HepG2 (cell line): ENCODE measurements at regions not wholly inside any gene's neighbourhood (a gene's known extent, or its start where the extent isn't known, plus 50 kb on each side); places are given as distances from the start of the nearest gene placed in this dataset.

Source experiments
- ATF3 ChIP-seq: sonication (generic); formaldehyde crosslinking; IDR thresholded peaks from 2 replicates; pipeline ENCODE4 v1.4.0; 2020; ENCODE audit warnings: missing genetic modification reagents
- EED ChIP-seq: sonication (generic); formaldehyde crosslinking; IDR thresholded peaks from 2 replicates; pipeline ENCODE4 v1.5.0; 2020; ENCODE audit warnings: mild to moderate bottlenecking, missing genetic modification reagents
- HBP1 ChIP-seq: IDR thresholded peaks from 2 replicates; pipeline ENCODE4 v1.6.1; 2016; ENCODE audit warnings: low read depth, control low read depth
- NFYB ChIP-seq: sonication (generic); formaldehyde crosslinking; IDR thresholded peaks from 2 replicates; pipeline ENCODE4 v1.4.0; 2020; ENCODE audit warnings: missing genetic modification reagents
- PAX8 ChIP-seq: sonication (generic); formaldehyde crosslinking; IDR thresholded peaks from 2 replicates; pipeline ENCODE4 v1.8.0; 2022; ENCODE audit warnings: mild to moderate bottlenecking, missing genetic modification reagents, borderline replicate concordance
- RORA ChIP-seq: sonication (generic); formaldehyde crosslinking; IDR thresholded peaks from 2 replicates; pipeline ENCODE4 v1.5.0; 2020; ENCODE audit warnings: mild to moderate bottlenecking, missing genetic modification reagents, moderate library complexity
- ZBTB42 ChIP-seq: sonication (generic); formaldehyde crosslinking; IDR thresholded peaks from 2 replicates; pipeline ENCODE4 v1.5.0; 2020; ENCODE audit warnings: mild to moderate bottlenecking, missing genetic modification reagents
- ZBTB7B ChIP-seq: sonication (generic); formaldehyde crosslinking; IDR thresholded peaks from 2 replicates; pipeline ENCODE4 v1.4.0; 2020; ENCODE audit warnings: missing genetic modification reagents
- ZGPAT ChIP-seq: IDR thresholded peaks from 2 replicates; pipeline ENCODE4 v1.6.1; 2016; ENCODE audit warnings: mild to moderate bottlenecking
- ZNF367 ChIP-seq: sonication (generic); formaldehyde crosslinking; IDR thresholded peaks from 2 replicates; pipeline ENCODE4 v1.4.0; 2020; ENCODE audit warnings: missing genetic modification reagents, borderline replicate concordance
- ZNF552 ChIP-seq: sonication (generic); formaldehyde crosslinking; IDR thresholded peaks from 2 replicates; pipeline ENCODE4 v1.9.0; 2022; ENCODE audit warnings: missing genetic modification reagents, mild to moderate bottlenecking, borderline replicate concordance
- TF ChIP-seq, protein P1 (sequence below): sonication (generic); formaldehyde crosslinking; IDR thresholded peaks from 2 replicates; pipeline ENCODE4 v1.4.0; 2020; ENCODE audit warnings: missing genetic modification reagents
- TF ChIP-seq, protein P2 (sequence below): sonication (generic); formaldehyde crosslinking; conservative IDR thresholded peaks from 2 replicates; pipeline ENCODE4 v1.8.1; 2023; ENCODE audit warnings: missing genetic modification reagents
- TF ChIP-seq, protein P3 (sequence below): sonication (generic); formaldehyde crosslinking; IDR thresholded peaks from 2 replicates; pipeline ENCODE4 v1.4.0; 2020; ENCODE audit warnings: missing genetic modification reagents, borderline replicate concordance
- TF ChIP-seq, protein P4 (sequence below): sonication (generic); formaldehyde crosslinking; IDR thresholded peaks from 2 replicates; pipeline ENCODE4 v1.4.0; 2020; ENCODE audit warnings: mild to moderate bottlenecking, missing genetic modification reagents

DNA sequence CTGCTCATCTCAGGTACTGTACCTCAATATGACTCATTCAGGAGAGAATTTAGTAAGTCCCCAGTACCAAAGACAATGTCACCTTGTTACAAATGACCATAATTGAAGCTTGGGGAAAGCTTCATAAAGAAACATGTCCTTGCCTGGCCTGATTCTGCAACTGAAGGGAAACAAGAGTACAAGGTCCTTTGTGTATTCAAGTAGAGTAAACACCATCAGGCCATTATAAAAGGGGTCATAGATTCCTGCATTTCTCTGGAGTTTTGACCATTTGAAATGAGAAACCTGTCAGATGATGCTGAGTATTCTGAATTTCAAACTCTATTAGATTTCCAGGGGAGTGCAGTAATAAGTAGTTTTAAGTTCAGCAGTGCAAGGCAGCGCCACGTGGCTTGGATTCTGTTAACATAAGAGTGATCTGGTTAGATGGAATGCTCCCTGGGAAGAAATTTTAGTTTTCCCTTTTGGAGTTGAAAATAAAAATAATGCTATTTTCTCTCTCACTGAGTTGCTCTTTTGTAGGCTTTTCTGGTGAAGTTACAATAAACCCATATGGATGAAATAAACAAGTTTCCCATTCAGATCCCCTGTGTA is 1054.3 kb downstream of the EPHA7 start (continued):
- TF ChIP-seq, protein P1, sequence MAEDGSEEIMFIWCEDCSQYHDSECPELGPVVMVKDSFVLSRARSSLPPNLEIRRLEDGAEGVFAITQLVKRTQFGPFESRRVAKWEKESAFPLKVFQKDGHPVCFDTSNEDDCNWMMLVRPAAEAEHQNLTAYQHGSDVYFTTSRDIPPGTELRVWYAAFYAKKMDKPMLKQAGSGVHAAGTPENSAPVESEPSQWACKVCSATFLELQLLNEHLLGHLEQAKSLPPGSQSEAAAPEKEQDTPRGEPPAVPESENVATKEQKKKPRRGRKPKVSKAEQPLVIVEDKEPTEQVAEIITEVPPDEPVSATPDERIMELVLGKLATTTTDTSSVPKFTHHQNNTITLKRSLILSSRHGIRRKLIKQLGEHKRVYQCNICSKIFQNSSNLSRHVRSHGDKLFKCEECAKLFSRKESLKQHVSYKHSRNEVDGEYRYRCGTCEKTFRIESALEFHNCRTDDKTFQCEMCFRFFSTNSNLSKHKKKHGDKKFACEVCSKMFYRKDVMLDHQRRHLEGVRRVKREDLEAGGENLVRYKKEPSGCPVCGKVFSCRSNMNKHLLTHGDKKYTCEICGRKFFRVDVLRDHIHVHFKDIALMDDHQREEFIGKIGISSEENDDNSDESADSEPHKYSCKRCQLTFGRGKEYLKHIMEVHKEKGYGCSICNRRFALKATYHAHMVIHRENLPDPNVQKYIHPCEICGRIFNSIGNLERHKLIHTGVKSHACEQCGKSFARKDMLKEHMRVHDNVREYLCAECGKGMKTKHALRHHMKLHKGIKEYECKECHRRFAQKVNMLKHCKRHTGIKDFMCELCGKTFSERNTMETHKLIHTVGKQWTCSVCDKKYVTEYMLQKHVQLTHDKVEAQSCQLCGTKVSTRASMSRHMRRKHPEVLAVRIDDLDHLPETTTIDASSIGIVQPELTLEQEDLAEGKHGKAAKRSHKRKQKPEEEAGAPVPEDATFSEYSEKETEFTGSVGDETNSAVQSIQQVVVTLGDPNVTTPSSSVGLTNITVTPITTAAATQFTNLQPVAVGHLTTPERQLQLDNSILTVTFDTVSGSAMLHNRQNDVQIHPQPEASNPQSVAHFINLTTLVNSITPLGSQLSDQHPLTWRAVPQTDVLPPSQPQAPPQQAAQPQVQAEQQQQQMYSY (CRISPR knock-in tag) = no peak
- TF ChIP-seq NFYB (CRISPR knock-in tag) = no peak
- TF ChIP-seq PAX8 (CRISPR knock-in tag) = no peak
- no peak for TF ChIP-seq EED (CRISPR knock-in tag)
- no peak for TF ChIP-seq ZBTB42 (CRISPR knock-in tag)
- TF ChIP-seq ZNF552 (CRISPR knock-in tag) = no peak
- TF ChIP-seq RORA (CRISPR knock-in tag) = no peak
- no peak for TF ChIP-seq HBP1 (CRISPR knock-in tag)
- TF ChIP-seq ZBTB7B (CRISPR knock-in tag) = no peak
- TF ChIP-seq, protein P2, sequence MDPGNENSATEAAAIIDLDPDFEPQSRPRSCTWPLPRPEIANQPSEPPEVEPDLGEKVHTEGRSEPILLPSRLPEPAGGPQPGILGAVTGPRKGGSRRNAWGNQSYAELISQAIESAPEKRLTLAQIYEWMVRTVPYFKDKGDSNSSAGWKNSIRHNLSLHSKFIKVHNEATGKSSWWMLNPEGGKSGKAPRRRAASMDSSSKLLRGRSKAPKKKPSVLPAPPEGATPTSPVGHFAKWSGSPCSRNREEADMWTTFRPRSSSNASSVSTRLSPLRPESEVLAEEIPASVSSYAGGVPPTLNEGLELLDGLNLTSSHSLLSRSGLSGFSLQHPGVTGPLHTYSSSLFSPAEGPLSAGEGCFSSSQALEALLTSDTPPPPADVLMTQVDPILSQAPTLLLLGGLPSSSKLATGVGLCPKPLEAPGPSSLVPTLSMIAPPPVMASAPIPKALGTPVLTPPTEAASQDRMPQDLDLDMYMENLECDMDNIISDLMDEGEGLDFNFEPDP (CRISPR knock-in tag) = no peak
- TF ChIP-seq, protein P3, sequence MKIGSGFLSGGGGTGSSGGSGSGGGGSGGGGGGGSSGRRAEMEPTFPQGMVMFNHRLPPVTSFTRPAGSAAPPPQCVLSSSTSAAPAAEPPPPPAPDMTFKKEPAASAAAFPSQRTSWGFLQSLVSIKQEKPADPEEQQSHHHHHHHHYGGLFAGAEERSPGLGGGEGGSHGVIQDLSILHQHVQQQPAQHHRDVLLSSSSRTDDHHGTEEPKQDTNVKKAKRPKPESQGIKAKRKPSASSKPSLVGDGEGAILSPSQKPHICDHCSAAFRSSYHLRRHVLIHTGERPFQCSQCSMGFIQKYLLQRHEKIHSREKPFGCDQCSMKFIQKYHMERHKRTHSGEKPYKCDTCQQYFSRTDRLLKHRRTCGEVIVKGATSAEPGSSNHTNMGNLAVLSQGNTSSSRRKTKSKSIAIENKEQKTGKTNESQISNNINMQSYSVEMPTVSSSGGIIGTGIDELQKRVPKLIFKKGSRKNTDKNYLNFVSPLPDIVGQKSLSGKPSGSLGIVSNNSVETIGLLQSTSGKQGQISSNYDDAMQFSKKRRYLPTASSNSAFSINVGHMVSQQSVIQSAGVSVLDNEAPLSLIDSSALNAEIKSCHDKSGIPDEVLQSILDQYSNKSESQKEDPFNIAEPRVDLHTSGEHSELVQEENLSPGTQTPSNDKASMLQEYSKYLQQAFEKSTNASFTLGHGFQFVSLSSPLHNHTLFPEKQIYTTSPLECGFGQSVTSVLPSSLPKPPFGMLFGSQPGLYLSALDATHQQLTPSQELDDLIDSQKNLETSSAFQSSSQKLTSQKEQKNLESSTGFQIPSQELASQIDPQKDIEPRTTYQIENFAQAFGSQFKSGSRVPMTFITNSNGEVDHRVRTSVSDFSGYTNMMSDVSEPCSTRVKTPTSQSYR (CRISPR knock-in tag) = no peak
- peak; percentile 89 for TF ChIP-seq ZGPAT (CRISPR knock-in tag)
- no peak for TF ChIP-seq ZNF367 (CRISPR knock-in tag)
- no peak for TF ChIP-seq ATF3
- TF ChIP-seq, protein P4, sequence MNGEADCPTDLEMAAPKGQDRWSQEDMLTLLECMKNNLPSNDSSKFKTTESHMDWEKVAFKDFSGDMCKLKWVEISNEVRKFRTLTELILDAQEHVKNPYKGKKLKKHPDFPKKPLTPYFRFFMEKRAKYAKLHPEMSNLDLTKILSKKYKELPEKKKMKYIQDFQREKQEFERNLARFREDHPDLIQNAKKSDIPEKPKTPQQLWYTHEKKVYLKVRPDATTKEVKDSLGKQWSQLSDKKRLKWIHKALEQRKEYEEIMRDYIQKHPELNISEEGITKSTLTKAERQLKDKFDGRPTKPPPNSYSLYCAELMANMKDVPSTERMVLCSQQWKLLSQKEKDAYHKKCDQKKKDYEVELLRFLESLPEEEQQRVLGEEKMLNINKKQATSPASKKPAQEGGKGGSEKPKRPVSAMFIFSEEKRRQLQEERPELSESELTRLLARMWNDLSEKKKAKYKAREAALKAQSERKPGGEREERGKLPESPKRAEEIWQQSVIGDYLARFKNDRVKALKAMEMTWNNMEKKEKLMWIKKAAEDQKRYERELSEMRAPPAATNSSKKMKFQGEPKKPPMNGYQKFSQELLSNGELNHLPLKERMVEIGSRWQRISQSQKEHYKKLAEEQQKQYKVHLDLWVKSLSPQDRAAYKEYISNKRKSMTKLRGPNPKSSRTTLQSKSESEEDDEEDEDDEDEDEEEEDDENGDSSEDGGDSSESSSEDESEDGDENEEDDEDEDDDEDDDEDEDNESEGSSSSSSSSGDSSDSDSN (CRISPR knock-in tag) = no peak
